ENCODE measurements at regions not wholly inside any gene's neighbourhood (a gene's known extent, or its start where the extent isn't known, plus 50 kb on each side); places are given as distances from the start of the nearest gene placed in this dataset.

- TF ChIP-seq, protein P1, sequence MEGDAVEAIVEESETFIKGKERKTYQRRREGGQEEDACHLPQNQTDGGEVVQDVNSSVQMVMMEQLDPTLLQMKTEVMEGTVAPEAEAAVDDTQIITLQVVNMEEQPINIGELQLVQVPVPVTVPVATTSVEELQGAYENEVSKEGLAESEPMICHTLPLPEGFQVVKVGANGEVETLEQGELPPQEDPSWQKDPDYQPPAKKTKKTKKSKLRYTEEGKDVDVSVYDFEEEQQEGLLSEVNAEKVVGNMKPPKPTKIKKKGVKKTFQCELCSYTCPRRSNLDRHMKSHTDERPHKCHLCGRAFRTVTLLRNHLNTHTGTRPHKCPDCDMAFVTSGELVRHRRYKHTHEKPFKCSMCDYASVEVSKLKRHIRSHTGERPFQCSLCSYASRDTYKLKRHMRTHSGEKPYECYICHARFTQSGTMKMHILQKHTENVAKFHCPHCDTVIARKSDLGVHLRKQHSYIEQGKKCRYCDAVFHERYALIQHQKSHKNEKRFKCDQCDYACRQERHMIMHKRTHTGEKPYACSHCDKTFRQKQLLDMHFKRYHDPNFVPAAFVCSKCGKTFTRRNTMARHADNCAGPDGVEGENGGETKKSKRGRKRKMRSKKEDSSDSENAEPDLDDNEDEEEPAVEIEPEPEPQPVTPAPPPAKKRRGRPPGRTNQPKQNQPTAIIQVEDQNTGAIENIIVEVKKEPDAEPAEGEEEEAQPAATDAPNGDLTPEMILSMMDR (conservative IDR thresholded peaks at IDR 0.05 in 1 of 2, IDR thresholded peaks at IDR 0.05 in 1 of 2; ENCODE audit: extremely low read depth in 1 of 2, insufficient read depth in 1 of 2, low read depth in 1 of 2, low read length in 2 of 2): no peak
- no peak for TF ChIP-seq EZH2 (IDR thresholded peaks at IDR 0.05; ENCODE audit: borderline replicate concordance, low read length)
Observed at GRCh38 chr2:114118088-114118487, 228.2 kb downstream of the ACTR3 start.
